ENCODE measurements at regions not wholly inside any gene's neighbourhood (a gene's known extent, or its start where the extent isn't known, plus 50 kb on each side); places are given as distances from the start of the nearest gene placed in this dataset.
"Not testable (repeated sequence)": the region's sequence is repeated elsewhere in the genome, so short reads cannot be mapped to it uniquely, and the experiment has no call there.

- DNase-seq: not testable (repeated sequence)
Measured at GRCh38 chr1:221604390-221604789, 137.5 kb downstream of the DUSP10 start.

- no peak for DNase-seq
Measured at GRCh38 chr1:221604948-221605347, 136.9 kb downstream of the DUSP10 start.

- DNase-seq: no peak
Measured at GRCh38 chr1:221605569-221605968, 136.3 kb downstream of the DUSP10 start.

- no peak for DNase-seq
Measured at GRCh38 chr1:221606256-221606655, 135.6 kb downstream of the DUSP10 start.

- no peak for DNase-seq
Measured at GRCh38 chr1:221608835-221609320, 133.0 kb downstream of the DUSP10 start.

- DNase-seq: no peak
Measured at GRCh38 chr1:221611656-221612046, 130.2 kb downstream of the DUSP10 start.

- DNase-seq: no peak
Measured at GRCh38 chr1:221612047-221612777, 129.7 kb downstream of the DUSP10 start.

GRCh38 chr1:221620437-221621384 lies 121.2 kb downstream of the DUSP10 start:
- DNase-seq: no peak

- no peak for DNase-seq
Measured at GRCh38 chr1:221621683-221622082, 120.2 kb downstream of the DUSP10 start.

GRCh38 chr1:221622389-221622788 lies 119.5 kb downstream of the DUSP10 start:
- no peak for DNase-seq

- no peak for DNase-seq
Measured at GRCh38 chr1:221625026-221625425, 116.9 kb downstream of the DUSP10 start.

- no peak for DNase-seq
Measured at GRCh38 chr1:221626041-221626440, 115.8 kb downstream of the DUSP10 start.

- no peak for DNase-seq
Measured at GRCh38 chr1:221630236-221630635, 111.7 kb downstream of the DUSP10 start.

GRCh38 chr1:221631556-221631955 lies 110.3 kb downstream of the DUSP10 start:
- no peak for DNase-seq

- DNase-seq: no peak
Measured at GRCh38 chr1:221632072-221632471, 109.8 kb downstream of the DUSP10 start.

- no peak for DNase-seq
Measured at GRCh38 chr1:221633841-221634409, 108.0 kb downstream of the DUSP10 start.

- no peak for DNase-seq
Measured at GRCh38 chr1:221634606-221635005, 107.3 kb downstream of the DUSP10 start.

- no peak for DNase-seq
Measured at GRCh38 chr1:221635305-221635704, 106.6 kb downstream of the DUSP10 start.

GRCh38 chr1:221636096-221636495 lies 105.8 kb downstream of the DUSP10 start:
- no peak for DNase-seq

GRCh38 chr1:221636967-221637366 lies 104.9 kb downstream of the DUSP10 start:
- no peak for DNase-seq

- no peak for DNase-seq
Measured at GRCh38 chr1:221637641-221638041, 104.2 kb downstream of the DUSP10 start.

GRCh38 chr1:221638595-221638994 lies 103.3 kb downstream of the DUSP10 start:
- DNase-seq: no peak

GRCh38 chr1:221641811-221642210 lies 100.1 kb downstream of the DUSP10 start:
- DNase-seq: no peak
